ENCODE measurements at regions not wholly inside any gene's neighbourhood (a gene's known extent, or its start where the extent isn't known, plus 50 kb on each side); places are given as distances from the start of the nearest gene placed in this dataset.

- Mint-ChIP-seq H3K9me3 (no peaks in the 10 kb centered on the region), H3K36me3 (ENCODE audit: low read depth) (no peaks in the 10 kb centered on the region), H3K4me3 (no peak overlapping the region), H3K27me3 (no peaks in the 10 kb centered on the region), H3K4me1 (ENCODE audit: low read depth) (no peaks in the 10 kb centered on the region), H3K27ac (no peak overlapping the region)
- no peak for TF ChIP-seq CTCF (IDR thresholded peaks at IDR 0.05)
- ATAC-seq = no peak
- CTCF ChIA-PET = no interaction called here
- no peak for DNase-seq
- intact Hi-C loops (cut with micrococcal nuclease) = no loop called here
- POLR2A ChIA-PET = no interaction called here
Measured at GRCh38 chr2:150759106-150759505, 271.6 kb upstream of the RND3 start.

- DNase-seq = no peak
- Mint-ChIP-seq H3K4me3 (no peak overlapping the region), H3K27ac (no peak overlapping the region), H3K9me3 (peaks cover 2% of the 10 kb centered on the region), H3K27me3 (no peaks in the 10 kb centered on the region), H3K4me1 (ENCODE audit: low read depth) (no peaks in the 10 kb centered on the region), H3K36me3 (ENCODE audit: low read depth) (no peaks in the 10 kb centered on the region)
- ChIA-PET POLR2A (no interaction called here), CTCF (no interaction called here)
- ATAC-seq = no peak
- TF ChIP-seq CTCF (IDR thresholded peaks at IDR 0.05) = no peak
- intact Hi-C loops (cut with micrococcal nuclease) = no loop called here
Measured at GRCh38 chr2:150752229-150752628, 264.8 kb upstream of the RND3 start.

GRCh38 chr2:150750720-150751119, 263.3 kb upstream of the RND3 start:
- H3K4me1 Mint-ChIP-seq (ENCODE audit: low read depth) = no peaks in the 10 kb centered on the region
- peaks cover 2% of the 10 kb centered on the region for H3K9me3 Mint-ChIP-seq
- ChIA-PET POLR2A (no interaction called here), CTCF (no interaction called here)
- H3K36me3 Mint-ChIP-seq (ENCODE audit: low read depth) = no peaks in the 10 kb centered on the region
- H3K27me3 Mint-ChIP-seq = no peaks in the 10 kb centered on the region
- ATAC-seq = no peak
- TF ChIP-seq CTCF (IDR thresholded peaks at IDR 0.05) = no peak
- DNase-seq = no peak
- no peak overlapping the region for H3K27ac Mint-ChIP-seq
- intact Hi-C loops (cut with micrococcal nuclease) = no loop called here
- no peak overlapping the region for H3K4me3 Mint-ChIP-seq

- Mint-ChIP-seq H3K9me3 (no peaks in the 10 kb centered on the region), H3K36me3 (ENCODE audit: low read depth) (no peaks in the 10 kb centered on the region), H3K27ac (no peak overlapping the region), H3K4me3 (no peak overlapping the region), H3K27me3 (no peaks in the 10 kb centered on the region), H3K4me1 (ENCODE audit: low read depth) (no peaks in the 10 kb centered on the region)
- ATAC-seq (no peak), DNase-seq (no peak)
- TF ChIP-seq CTCF (IDR thresholded peaks at IDR 0.05) = no peak
- POLR2A ChIA-PET = interaction anchor here (0.8 kb wide), 1 partner anchor 26 kb away, joined by 3 read pairs; no protein-coding TSS in a partner anchor
- CTCF ChIA-PET = no interaction called here
- intact Hi-C loops (cut with micrococcal nuclease) = no loop called here
Measured at GRCh38 chr2:150742094-150742493, 254.6 kb upstream of the RND3 start.

GRCh38 chr2:150735894-150736498, 248.5 kb upstream of the RND3 start:
- intact Hi-C loops (cut with micrococcal nuclease) = no loop called here
- H3K4me1 Mint-ChIP-seq (ENCODE audit: low read depth) = no peaks in the 10 kb centered on the region
- no peaks in the 10 kb centered on the region for H3K27me3 Mint-ChIP-seq
- no peaks in the 10 kb centered on the region for H3K9me3 Mint-ChIP-seq
- H3K4me3 Mint-ChIP-seq = no peak overlapping the region
- no peak overlapping the region for H3K27ac Mint-ChIP-seq
- DNase-seq = no peak
- no peak for ATAC-seq
- CTCF ChIA-PET = interaction anchor here (0.5 kb wide), 1 partner anchor 503 kb away, joined by 3 read pairs; no protein-coding TSS in a partner anchor
- TF ChIP-seq CTCF (IDR thresholded peaks at IDR 0.05) = no peak
- POLR2A ChIA-PET = no interaction called here
- H3K36me3 Mint-ChIP-seq (ENCODE audit: low read depth) = no peaks in the 10 kb centered on the region
